ENCODE measurements at regions not wholly inside any gene's neighbourhood (a gene's known extent, or its start where the extent isn't known, plus 50 kb on each side); places are given as distances from the start of the nearest gene placed in this dataset.

DNA sequence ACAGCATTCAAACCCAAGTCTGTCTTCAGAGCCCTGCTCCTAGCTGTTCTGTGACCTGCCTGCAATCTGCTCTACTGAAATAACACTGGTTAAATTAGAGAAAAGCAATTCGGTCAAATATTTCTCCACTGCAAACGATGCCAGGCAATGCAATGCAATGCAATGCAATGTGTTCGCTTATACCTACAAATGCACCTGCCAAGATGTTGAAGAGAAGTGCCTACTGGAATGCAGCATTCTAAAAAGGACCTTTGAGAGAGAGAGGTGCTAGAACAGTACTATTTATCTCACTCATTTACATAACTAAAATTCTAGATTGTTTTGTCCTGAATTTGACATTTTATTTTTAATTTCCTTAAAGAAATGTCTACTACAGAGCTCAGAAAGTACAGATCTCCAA, 157.3 kb upstream of the CDK1 start:
- no peak for ATAC-seq (ENCODE audit: poor library complexity)
- Mint-ChIP-seq H3K27me3 (no peaks in the 10 kb centered on the region), H3K36me3 (ENCODE audit: low read depth) (no peaks in the 10 kb centered on the region), H3K9me3 (no peaks in the 10 kb centered on the region), H3K4me1 (ENCODE audit: low read depth) (peaks cover 33% of the 10 kb centered on the region), H3K4me3 (no peak overlapping the region), H3K27ac (no peak overlapping the region)
- no peak for DNase-seq
- Histone ChIP-seq H3K36me3 (ENCODE audit: insufficient read depth, low read length) (no peaks in the 10 kb centered on the region), H3K27me3 (ENCODE audit: control insufficient read depth in 1 of 2, insufficient read depth in 2 of 2, low read length in 2 of 2) (no peaks in the 10 kb centered on the region), H3K4me1 (ENCODE audit: insufficient read depth, low read length) (no peaks in the 10 kb centered on the region), H3K4me3 (ENCODE audit: low read length) (no peak overlapping the region), H3K27ac (ENCODE audit: low read depth in 1 of 2, low read length in 2 of 2) (no peak overlapping the region), H3K9me3 (ENCODE audit: control insufficient read depth in 1 of 2, insufficient read depth in 1 of 2, low read length in 2 of 2) (no peaks in the 10 kb centered on the region)
- ChIA-PET CTCF (no interaction called here), POLR2A (no interaction called here)
- intact Hi-C loops (cut with DNase I, micrococcal nuclease), result no loop called here
- TF ChIP-seq, protein P1, sequence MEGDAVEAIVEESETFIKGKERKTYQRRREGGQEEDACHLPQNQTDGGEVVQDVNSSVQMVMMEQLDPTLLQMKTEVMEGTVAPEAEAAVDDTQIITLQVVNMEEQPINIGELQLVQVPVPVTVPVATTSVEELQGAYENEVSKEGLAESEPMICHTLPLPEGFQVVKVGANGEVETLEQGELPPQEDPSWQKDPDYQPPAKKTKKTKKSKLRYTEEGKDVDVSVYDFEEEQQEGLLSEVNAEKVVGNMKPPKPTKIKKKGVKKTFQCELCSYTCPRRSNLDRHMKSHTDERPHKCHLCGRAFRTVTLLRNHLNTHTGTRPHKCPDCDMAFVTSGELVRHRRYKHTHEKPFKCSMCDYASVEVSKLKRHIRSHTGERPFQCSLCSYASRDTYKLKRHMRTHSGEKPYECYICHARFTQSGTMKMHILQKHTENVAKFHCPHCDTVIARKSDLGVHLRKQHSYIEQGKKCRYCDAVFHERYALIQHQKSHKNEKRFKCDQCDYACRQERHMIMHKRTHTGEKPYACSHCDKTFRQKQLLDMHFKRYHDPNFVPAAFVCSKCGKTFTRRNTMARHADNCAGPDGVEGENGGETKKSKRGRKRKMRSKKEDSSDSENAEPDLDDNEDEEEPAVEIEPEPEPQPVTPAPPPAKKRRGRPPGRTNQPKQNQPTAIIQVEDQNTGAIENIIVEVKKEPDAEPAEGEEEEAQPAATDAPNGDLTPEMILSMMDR (IDR thresholded peaks at IDR 0.05), result no peak

DNA sequence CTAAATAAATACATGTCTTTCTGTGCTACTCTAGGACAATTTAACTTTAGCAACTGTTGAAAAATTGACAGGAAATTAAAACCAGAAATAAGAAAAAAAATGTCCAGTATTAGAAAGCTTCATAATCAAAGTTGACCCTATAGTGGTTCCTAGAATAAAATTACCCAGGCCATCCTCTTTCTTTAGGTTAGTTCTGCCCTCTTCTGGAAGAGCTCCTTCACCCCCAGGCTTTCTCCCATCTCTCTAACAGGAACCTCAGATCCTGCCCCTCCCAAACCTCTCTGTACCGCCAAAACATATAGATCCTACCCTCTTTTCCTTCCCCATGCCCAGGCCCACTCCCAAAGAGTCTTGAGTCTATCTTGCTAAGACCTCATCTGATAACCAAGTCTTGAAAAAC, 159.4 kb upstream of the CDK1 start:
- H3K36me3 ChIP-seq (ENCODE audit: insufficient read depth, low read length), result peaks cover 7% of the 10 kb centered on the region
- DNase-seq, result no peak

DNA sequence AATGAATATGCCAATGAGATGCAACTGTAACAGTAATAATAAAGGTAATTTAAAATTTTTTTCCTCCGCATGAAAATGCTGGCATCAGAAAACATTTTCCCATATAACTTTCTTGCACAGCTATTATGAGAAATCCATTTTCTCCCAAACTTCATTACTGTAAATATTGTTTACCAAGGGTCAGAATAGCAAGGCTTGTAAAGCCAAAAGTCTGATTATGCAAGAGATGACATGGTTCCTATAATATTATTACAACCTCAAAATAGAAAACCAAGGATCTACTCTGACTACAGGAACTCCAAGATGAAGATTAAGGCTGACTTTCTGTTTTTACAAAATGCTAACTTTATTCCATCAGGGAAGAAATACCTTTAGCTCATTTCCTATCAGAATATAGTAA, 162.7 kb upstream of the CDK1 start:
- TF ChIP-seq, protein P1 (IDR thresholded peaks at IDR 0.05), result no peak
- peaks cover 35% of the 10 kb centered on the region for H3K36me3 Mint-ChIP-seq (ENCODE audit: low read depth)
- H3K27me3 Mint-ChIP-seq, result no peaks in the 10 kb centered on the region
- Histone ChIP-seq H3K4me3 (ENCODE audit: low read length) (no peak overlapping the region), H3K4me1 (ENCODE audit: insufficient read depth, low read length) (no peaks in the 10 kb centered on the region), H3K9me3 (ENCODE audit: control insufficient read depth in 1 of 2, insufficient read depth in 1 of 2, low read length in 2 of 2) (no peaks in the 10 kb centered on the region), H3K27ac (ENCODE audit: low read depth in 1 of 2, low read length in 2 of 2) (no peak overlapping the region), H3K36me3 (ENCODE audit: insufficient read depth, low read length) (peaks cover 7% of the 10 kb centered on the region), H3K27me3 (ENCODE audit: control insufficient read depth in 1 of 2, insufficient read depth in 2 of 2, low read length in 2 of 2) (no peaks in the 10 kb centered on the region)
- peaks cover 19% of the 10 kb centered on the region for H3K4me1 Mint-ChIP-seq (ENCODE audit: low read depth)
- H3K27ac Mint-ChIP-seq, result no peak overlapping the region
- intact Hi-C loops (cut with DNase I, micrococcal nuclease), result no loop called here
- POLR2A ChIA-PET, result no interaction called here
- no peaks in the 10 kb centered on the region for H3K9me3 Mint-ChIP-seq
- CTCF ChIA-PET, result no interaction called here
- no peak for ATAC-seq (ENCODE audit: poor library complexity)
- H3K4me3 Mint-ChIP-seq, result no peak overlapping the region
- DNase-seq, result no peak

More for the DNA sequence above, 159.4 kb upstream of the CDK1 start:
- ChIA-PET CTCF (no interaction called here), POLR2A (interaction anchor here (0.7 kb wide), 1 partner anchor 53 kb away, joined by 3 read pairs; no protein-coding TSS in a partner anchor)
- intact Hi-C loops (cut with DNase I, micrococcal nuclease), result no loop called here
- Mint-ChIP-seq H3K4me3 (no peak overlapping the region), H3K27ac (peak overlapping the region; percentile 4), H3K36me3 (ENCODE audit: low read depth) (peaks cover 14% of the 10 kb centered on the region), H3K4me1 (ENCODE audit: low read depth) (peaks cover 22% of the 10 kb centered on the region), H3K27me3 (no peaks in the 10 kb centered on the region), H3K9me3 (no peaks in the 10 kb centered on the region)
- Histone ChIP-seq H3K9me3 (ENCODE audit: control insufficient read depth in 1 of 2, insufficient read depth in 1 of 2, low read length in 2 of 2) (no peaks in the 10 kb centered on the region), H3K4me1 (ENCODE audit: insufficient read depth, low read length) (no peaks in the 10 kb centered on the region), H3K4me3 (ENCODE audit: low read length) (no peak overlapping the region), H3K27ac (ENCODE audit: low read depth in 1 of 2, low read length in 2 of 2) (no peak overlapping the region), H3K27me3 (ENCODE audit: control insufficient read depth in 1 of 2, insufficient read depth in 2 of 2, low read length in 2 of 2) (no peaks in the 10 kb centered on the region)
- TF ChIP-seq, protein P1 (IDR thresholded peaks at IDR 0.05), result no peak
- no peak for ATAC-seq (ENCODE audit: poor library complexity)
